ENCODE measurements at regions not wholly inside any gene's neighbourhood (a gene's known extent, or its start where the extent isn't known, plus 50 kb on each side); places are given as distances from the start of the nearest gene placed in this dataset.

- Mint-ChIP-seq H3K36me3 (ENCODE audit: insufficient read depth in 1 of 3, low read depth in 3 of 3) (no peaks in the 10 kb centered on the region), H3K4me3 (no peak overlapping the region), H3K4me1 (no peaks in the 10 kb centered on the region), H3K9me3 (peaks cover 2 to 3% of the 10 kb centered on the region in 2 experiments; a peak in 2 of 5 replicates), H3K27me3 (ENCODE audit: low read depth) (no peaks in the 10 kb centered on the region), H3K27ac (no peak overlapping the region)
- no peaks in the 10 kb centered on the region for H3K79me2 ChIP-seq (ENCODE audit: insufficient read depth, low read length)
- no peak overlapping the region for H2BK5ac ChIP-seq (ENCODE audit: insufficient read length, low read length)
- no peak overlapping the region for H3K56ac ChIP-seq (ENCODE audit: insufficient read length, low read depth, low read length)
- H4K8ac ChIP-seq (replicated peaks; ENCODE audit: insufficient read length, low read depth, low read length), result no peak overlapping the region
- no peak overlapping the region for H2AK5ac ChIP-seq (ENCODE audit: insufficient read length, low read length)
- no peaks in the 10 kb centered on the region for H3K23me2 ChIP-seq (ENCODE audit: insufficient read length, low read depth, low read length, poor library complexity, severe bottlenecking)
- no peak overlapping the region for H3K4ac ChIP-seq (ENCODE audit: low read depth, low read length)
- no peaks in the 10 kb centered on the region for H4K20me1 ChIP-seq (ENCODE audit: control insufficient read depth, insufficient read depth, insufficient read length)
- H3K4me1 ChIP-seq (ENCODE audit: insufficient read depth, low read length), result no peaks in the 10 kb centered on the region
- no peak overlapping the region for H3K23ac ChIP-seq (ENCODE audit: insufficient read length, low read depth, low read length)
- H3K27me3 ChIP-seq (ENCODE audit: insufficient read depth, low read length), result no peaks in the 10 kb centered on the region
- no peak for DNase-seq
- H3K9ac ChIP-seq (ENCODE audit: extremely low read depth, insufficient read length, low read length), result no peak overlapping the region
- no peaks in the 10 kb centered on the region for H3K79me1 ChIP-seq (ENCODE audit: insufficient read depth, low read depth, low read length, poor library complexity, severe bottlenecking)
- H2BK12ac ChIP-seq (ENCODE audit: insufficient read length, low read depth, low read length), result no peak overlapping the region
- H4K91ac ChIP-seq (ENCODE audit: insufficient read length, low read depth, low read length), result no peak overlapping the region
- H2BK120ac ChIP-seq (ENCODE audit: low read depth, low read length, poor library complexity, severe bottlenecking), result no peak overlapping the region
- H2AFZ ChIP-seq (ENCODE audit: low read length), result no peak overlapping the region
- no peak overlapping the region for H4K5ac ChIP-seq (ENCODE audit: insufficient read length, low read depth, low read length)
- H3K18ac ChIP-seq (ENCODE audit: insufficient read length, low read depth, low read length), result no peak overlapping the region
- H2BK15ac ChIP-seq (ENCODE audit: low read depth, low read length), result no peak overlapping the region
- no peak overlapping the region for H3K4me2 ChIP-seq (ENCODE audit: insufficient read depth, insufficient read length, low read length)
- no peaks in the 10 kb centered on the region for H3K9me3 ChIP-seq (ENCODE audit: control insufficient read depth, low read depth, low read length)
- WGBS (ENCODE audit: extremely low coverage, insufficient read length, low lambda C conversion rate), result no CpG with 5 or more reads among the region's 1 CpG
- TF ChIP-seq, protein P1, sequence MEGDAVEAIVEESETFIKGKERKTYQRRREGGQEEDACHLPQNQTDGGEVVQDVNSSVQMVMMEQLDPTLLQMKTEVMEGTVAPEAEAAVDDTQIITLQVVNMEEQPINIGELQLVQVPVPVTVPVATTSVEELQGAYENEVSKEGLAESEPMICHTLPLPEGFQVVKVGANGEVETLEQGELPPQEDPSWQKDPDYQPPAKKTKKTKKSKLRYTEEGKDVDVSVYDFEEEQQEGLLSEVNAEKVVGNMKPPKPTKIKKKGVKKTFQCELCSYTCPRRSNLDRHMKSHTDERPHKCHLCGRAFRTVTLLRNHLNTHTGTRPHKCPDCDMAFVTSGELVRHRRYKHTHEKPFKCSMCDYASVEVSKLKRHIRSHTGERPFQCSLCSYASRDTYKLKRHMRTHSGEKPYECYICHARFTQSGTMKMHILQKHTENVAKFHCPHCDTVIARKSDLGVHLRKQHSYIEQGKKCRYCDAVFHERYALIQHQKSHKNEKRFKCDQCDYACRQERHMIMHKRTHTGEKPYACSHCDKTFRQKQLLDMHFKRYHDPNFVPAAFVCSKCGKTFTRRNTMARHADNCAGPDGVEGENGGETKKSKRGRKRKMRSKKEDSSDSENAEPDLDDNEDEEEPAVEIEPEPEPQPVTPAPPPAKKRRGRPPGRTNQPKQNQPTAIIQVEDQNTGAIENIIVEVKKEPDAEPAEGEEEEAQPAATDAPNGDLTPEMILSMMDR (conservative IDR thresholded peaks at IDR 0.05), result no peak
- no peak overlapping the region for H3T11ph ChIP-seq (ENCODE audit: low read length)
- no peak overlapping the region for H3K27ac ChIP-seq (ENCODE audit: insufficient read length, low read depth, low read length)
- no peak overlapping the region for H2BK20ac ChIP-seq (ENCODE audit: low read depth, low read length, poor library complexity, severe bottlenecking)
- H3K14ac ChIP-seq (ENCODE audit: insufficient read depth, low read length), result no peak overlapping the region
Measured at GRCh38 chr2:145273840-145274239, 753.9 kb upstream of the ZEB2 start.
